Skeletal muscle tissue (tissue), 4 donors: ENCODE measurements at regions not wholly inside any gene's neighbourhood (a gene's known extent, or its start where the extent isn't known, plus 50 kb on each side); places are given as distances from the start of the nearest gene placed in this dataset. TPM values are rescaled to one million over a fixed set of nuclear protein-coding genes. Genes with fewer than 3 reads are reported as not detected.
"Not testable (repeated sequence)": the region's sequence is repeated elsewhere in the genome, so short reads cannot be mapped to it uniquely, and the experiment has no call there.

Experiments
- H3K27ac ChIP-seq: one replicate; pipeline ENCODE4 v1.7.0; 2013; ENCODE audit warnings: mild to moderate bottlenecking, low read depth, low read length, inconsistent platforms
- H3K27me3 ChIP-seq, 3 donors: one replicate each; pipeline ENCODE4 v1.7.0; 2013; ENCODE audit warnings: low read length in 3 of 3; ENCODE audit not compliant: control insufficient read depth in 3 of 3, insufficient read depth in 3 of 3
- H3K36me3 ChIP-seq, 3 donors: one replicate each; pipeline ENCODE4 v1.7.0; 2013; ENCODE audit warnings: low read length in 3 of 3; ENCODE audit not compliant: control insufficient read depth in 3 of 3, insufficient read depth in 3 of 3
- H3K4me1 ChIP-seq, 3 donors: one replicate each; pipeline ENCODE4 v1.7.0; 2013; ENCODE audit warnings: low read length in 3 of 3, mild to moderate bottlenecking in 3 of 3; ENCODE audit not compliant: control insufficient read depth in 3 of 3, insufficient read depth in 3 of 3
- H3K4me3 ChIP-seq, 3 donors: one replicate each; pipeline ENCODE4 v1.7.0; 2013; ENCODE audit warnings: low read length in 3 of 3
- H3K9ac ChIP-seq, 3 donors: one replicate each; pipeline ENCODE4 v1.7.0; 2013; ENCODE audit warnings: low read length in 3 of 3, mild to moderate bottlenecking in 3 of 3, moderate library complexity in 2 of 3, low read depth in 1 of 3
- H3K9me3 ChIP-seq, 3 donors: one replicate each; pipeline ENCODE4 v1.7.0; 2013; ENCODE audit warnings: low read length in 3 of 3; ENCODE audit not compliant: control insufficient read depth in 3 of 3
- small RNA-seq: library from RNA; depleted of rRNA; stranded (forward); fragments of <200 nt; gene quantifications from one replicate; pipeline ENCODE3, GENCODE V24; 2014
- donor health status: Osteomylitis.

DNA sequence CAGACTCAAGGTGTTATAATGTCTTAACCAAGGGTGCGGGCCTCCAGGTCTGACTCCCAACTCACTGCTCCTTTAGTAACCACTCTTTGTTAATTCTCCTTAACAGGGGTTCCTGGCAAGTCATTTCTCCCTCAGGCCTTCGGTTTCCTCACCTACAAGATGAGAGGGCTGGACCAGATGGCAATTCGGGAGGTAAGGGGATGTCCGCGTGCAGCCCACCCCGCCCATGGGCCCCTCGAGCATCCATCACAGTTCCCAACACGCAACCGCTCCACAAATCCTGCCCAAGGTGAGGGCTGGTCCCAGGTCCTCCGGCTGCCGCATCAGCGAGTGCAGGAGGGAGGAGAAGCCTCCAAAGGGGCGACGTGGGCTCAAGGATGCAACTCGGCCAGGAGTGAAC lies 1667.9 kb downstream of the RPIA start:
- not testable (repeated sequence) for H3K9ac ChIP-seq, H3K4me3 ChIP-seq, H3K27ac ChIP-seq, H3K9me3 ChIP-seq, H3K27me3 ChIP-seq, H3K4me1 ChIP-seq, H3K36me3 ChIP-seq

DNA sequence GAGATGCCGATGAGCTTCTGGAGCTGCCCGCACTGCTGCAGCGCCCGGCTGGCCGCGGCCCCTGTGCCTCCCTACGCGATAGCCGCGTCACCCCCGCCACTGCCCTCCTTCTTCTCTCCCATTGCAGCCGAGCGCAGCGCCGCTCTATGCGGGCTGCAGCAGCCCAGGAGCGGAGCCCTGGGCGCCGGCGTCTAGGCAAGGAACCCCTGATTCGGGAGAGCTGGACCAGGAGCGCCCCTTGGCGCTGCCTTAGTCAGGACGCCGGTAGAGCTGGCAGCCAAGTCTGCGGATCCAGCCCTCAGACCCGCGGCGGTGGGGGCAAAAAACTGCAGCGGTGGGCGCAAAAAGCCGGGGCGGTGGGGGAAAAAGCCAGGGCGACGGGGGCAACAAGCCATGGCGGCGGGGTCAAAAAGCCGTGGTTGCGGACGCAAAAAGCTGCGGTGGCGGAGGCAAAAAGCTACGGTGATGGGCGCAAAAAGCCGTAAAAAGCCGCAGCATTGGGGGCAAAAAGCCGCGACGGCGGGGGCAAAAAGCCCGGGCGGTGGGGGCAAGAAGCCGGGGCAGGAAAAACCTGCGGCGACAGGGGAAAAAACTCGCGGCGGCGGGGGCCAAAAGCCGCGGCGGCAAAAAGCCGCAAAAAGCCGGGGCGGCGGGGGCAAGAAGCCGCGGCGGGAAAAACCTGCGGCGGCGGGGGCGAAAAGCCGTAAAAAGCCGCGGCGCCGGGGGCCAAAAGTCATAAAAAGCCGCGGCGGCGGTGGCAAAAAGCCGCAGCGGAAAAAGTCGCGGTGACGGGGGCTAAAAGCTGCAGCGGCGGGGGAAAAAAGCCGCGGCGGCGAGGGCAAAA lies 1668.6 kb downstream of the RPIA start:
- not testable (repeated sequence) for H3K36me3 ChIP-seq, H3K27me3 ChIP-seq, H3K4me1 ChIP-seq, H3K9me3 ChIP-seq, H3K9ac ChIP-seq, H3K4me3 ChIP-seq, H3K27ac ChIP-seq

DNA sequence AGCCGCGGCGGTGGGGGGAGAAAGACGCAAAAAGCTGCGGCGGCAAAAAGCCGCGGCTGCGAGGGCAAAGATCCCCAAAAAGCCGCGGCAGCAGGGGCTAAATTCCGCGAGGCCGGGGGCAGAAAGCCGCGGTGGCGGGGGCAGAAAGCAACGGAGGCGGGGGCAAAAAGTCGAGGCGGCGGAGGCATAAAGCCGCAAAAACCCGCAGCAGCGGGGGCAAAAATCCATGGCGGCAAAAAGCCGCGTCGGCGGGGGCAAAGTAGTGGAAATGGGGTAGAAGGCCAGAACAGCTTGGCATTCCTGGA lies 1669.2 kb downstream of the RPIA start:
- H3K27me3 ChIP-seq, H3K9ac ChIP-seq, H3K27ac ChIP-seq, H3K36me3 ChIP-seq, H3K4me3 ChIP-seq, H3K4me1 ChIP-seq, H3K9me3 ChIP-seq: not testable (repeated sequence)

Small RNA genes in the stretch of these regions (small RNA-seq; reads per million reads assigned to genes)
- gene AC233263.1 (not detected), gene AC233263.2 (not detected), gene IGKV1D-35 (not detected), gene IGKV2D-19 (not detected), gene IGKV2D-36 (not detected), gene IGKV2D-38 (not detected), gene IGKV3D-25 (not detected)
